ENCODE measurements at regions not wholly inside any gene's neighbourhood (a gene's known extent, or its start where the extent isn't known, plus 50 kb on each side); places are given as distances from the start of the nearest gene placed in this dataset.

DNA sequence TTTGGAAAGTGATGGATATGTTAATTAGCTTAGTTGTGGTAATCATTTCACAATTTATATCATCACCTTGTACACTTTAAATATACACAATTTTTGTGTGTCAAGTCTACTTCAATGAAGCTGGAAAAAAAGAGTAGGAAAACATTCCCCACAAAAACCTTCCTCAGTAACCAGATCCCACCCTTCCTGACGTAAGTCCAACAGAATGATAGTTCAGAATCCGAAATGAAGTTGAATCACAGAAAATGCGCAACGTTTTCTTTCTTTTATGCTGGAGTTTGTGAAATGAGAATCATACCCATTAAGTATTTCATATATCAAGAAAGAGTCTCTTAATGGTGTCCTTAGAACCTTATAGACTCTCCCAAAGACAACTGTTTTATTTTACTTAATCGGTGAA is 292.9 kb downstream of the USP46 start:
- TF ChIP-seq POLR2A (IDR thresholded peaks at IDR 0.05; ENCODE audit: low read depth, low read length) = no peak
- TF ChIP-seq SMC3 (IDR thresholded peaks at IDR 0.05; ENCODE audit: low read depth, low read length) = no peak
- TF ChIP-seq CEBPB (IDR thresholded peaks at IDR 0.05; ENCODE audit: low read depth, low read length) = no peak
- no peak for TF ChIP-seq CTCF (conservative IDR thresholded peaks at IDR 0.05; ENCODE audit: low read depth, low read length)
- no peak for TF ChIP-seq RAD21 (IDR thresholded peaks at IDR 0.05; ENCODE audit: low read length)
- no peak for TF ChIP-seq MXI1 (IDR thresholded peaks at IDR 0.05; ENCODE audit: borderline replicate concordance, low read depth, low read length)
- no peak for TF ChIP-seq USF2 (IDR thresholded peaks at IDR 0.05; ENCODE audit: low read depth, low read length)
- no peak for TF ChIP-seq RCOR1 (IDR thresholded peaks at IDR 0.05; ENCODE audit: insufficient replicate concordance, low read length)
- no peak for TF ChIP-seq MAFK (IDR thresholded peaks at IDR 0.05; ENCODE audit: low read depth, low read length)
- TF ChIP-seq FOS (IDR thresholded peaks at IDR 0.05; ENCODE audit: low read depth, low read length) = no peak
- TF ChIP-seq MAZ (IDR thresholded peaks at IDR 0.05; ENCODE audit: borderline replicate concordance, low read depth, low read length) = no peak
- TF ChIP-seq, protein P1, sequence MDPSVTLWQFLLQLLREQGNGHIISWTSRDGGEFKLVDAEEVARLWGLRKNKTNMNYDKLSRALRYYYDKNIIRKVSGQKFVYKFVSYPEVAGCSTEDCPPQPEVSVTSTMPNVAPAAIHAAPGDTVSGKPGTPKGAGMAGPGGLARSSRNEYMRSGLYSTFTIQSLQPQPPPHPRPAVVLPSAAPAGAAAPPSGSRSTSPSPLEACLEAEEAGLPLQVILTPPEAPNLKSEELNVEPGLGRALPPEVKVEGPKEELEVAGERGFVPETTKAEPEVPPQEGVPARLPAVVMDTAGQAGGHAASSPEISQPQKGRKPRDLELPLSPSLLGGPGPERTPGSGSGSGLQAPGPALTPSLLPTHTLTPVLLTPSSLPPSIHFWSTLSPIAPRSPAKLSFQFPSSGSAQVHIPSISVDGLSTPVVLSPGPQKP (IDR thresholded peaks at IDR 0.05; ENCODE audit: borderline replicate concordance, low read depth, low read length) = no peak
